ENCODE measurements at regions not wholly inside any gene's neighbourhood (a gene's known extent, or its start where the extent isn't known, plus 50 kb on each side); places are given as distances from the start of the nearest gene placed in this dataset.

DNA sequence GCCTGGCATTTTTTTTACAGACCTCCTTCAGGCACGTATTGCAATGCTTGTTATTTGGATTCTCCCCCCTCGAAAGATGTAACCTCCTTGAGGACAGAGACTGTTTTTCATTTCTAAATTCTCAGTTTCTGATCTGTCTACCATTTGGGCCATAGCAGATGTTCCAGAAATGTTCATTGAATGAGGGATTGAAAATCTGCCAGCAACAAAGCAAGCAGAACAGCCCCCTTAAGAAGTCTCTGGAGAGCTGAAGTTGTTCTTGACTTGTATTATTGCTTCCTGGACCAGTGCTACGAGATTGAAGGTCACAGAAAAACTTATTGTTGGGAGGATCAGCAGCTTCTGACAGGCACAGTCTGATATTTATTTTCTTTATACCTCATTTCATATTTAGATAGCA, 355.5 kb downstream of the EPHA4 start:
- TF ChIP-seq CTCF (IDR thresholded peaks at IDR 0.05) (no peak), HMGXB4 (CRISPR knock-in tag; IDR thresholded peaks at IDR 0.05) (no peak), NFYB (CRISPR knock-in tag; conservative IDR thresholded peaks at IDR 0.05; ENCODE audit: low read depth) (no peak), IRF2 (CRISPR knock-in tag; IDR thresholded peaks at IDR 0.05; ENCODE audit: borderline replicate concordance, low read depth) (no peak), JUN (CRISPR knock-in tag; IDR thresholded peaks at IDR 0.05) (no peak), FOXJ3 (CRISPR knock-in tag; IDR thresholded peaks at IDR 0.05; ENCODE audit: borderline replicate concordance) (no peak), ELF4 (CRISPR knock-in tag; IDR thresholded peaks at IDR 0.05; ENCODE audit: low read depth) (no peak), ZBTB21 (CRISPR knock-in tag; IDR thresholded peaks at IDR 0.05; ENCODE audit: borderline replicate concordance) (no peak)
- TF ChIP-seq, protein P1, sequence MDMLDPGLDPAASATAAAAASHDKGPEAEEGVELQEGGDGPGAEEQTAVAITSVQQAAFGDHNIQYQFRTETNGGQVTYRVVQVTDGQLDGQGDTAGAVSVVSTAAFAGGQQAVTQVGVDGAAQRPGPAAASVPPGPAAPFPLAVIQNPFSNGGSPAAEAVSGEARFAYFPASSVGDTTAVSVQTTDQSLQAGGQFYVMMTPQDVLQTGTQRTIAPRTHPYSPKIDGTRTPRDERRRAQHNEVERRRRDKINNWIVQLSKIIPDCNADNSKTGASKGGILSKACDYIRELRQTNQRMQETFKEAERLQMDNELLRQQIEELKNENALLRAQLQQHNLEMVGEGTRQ (CRISPR knock-in tag; IDR thresholded peaks at IDR 0.05), result no peak

Data from WTC11 (cell line).